Liver (tissue), 8 donors: ENCODE measurements at regions not wholly inside any gene's neighbourhood (a gene's known extent, or its start where the extent isn't known, plus 50 kb on each side); places are given as distances from the start of the nearest gene placed in this dataset.

ENCODE experiments used
- DNase-seq: peaks from one replicate; pipeline ENCODE4 v3.0.0-alpha.2; 2017; ENCODE audit warnings: low spot score
- H3K27ac ChIP-seq, 2 donors: one replicate each; pipeline ENCODE4 v1.7.0; 2013; ENCODE audit warnings: inconsistent platforms in 2 of 2, low read length in 2 of 2, control low read depth in 1 of 2, low read depth in 1 of 2, mild to moderate bottlenecking in 1 of 2
- H3K27me3 ChIP-seq, 4 donors: one replicate each; pipeline versions ENCODE4 v1.6.1 to v1.7.0; 2013; ENCODE audit warnings: low read length in 3 of 4, inconsistent platforms in 1 of 4, mild to moderate bottlenecking in 1 of 4, moderate library complexity in 1 of 4; ENCODE audit not compliant: control insufficient read depth in 4 of 4, insufficient read depth in 4 of 4
- H3K36me3 ChIP-seq, 4 donors: one replicate each; pipeline versions ENCODE4 v1.6.1 to v1.7.0; 2013; ENCODE audit warnings: low read length in 3 of 4, mild to moderate bottlenecking in 3 of 4, low read depth in 1 of 4, moderate library complexity in 1 of 4; ENCODE audit not compliant: control insufficient read depth in 4 of 4, insufficient read depth in 3 of 4
- H3K4me1 ChIP-seq, 4 donors: one replicate each; pipeline versions ENCODE4 v1.6.1 to v1.7.0; 2013; ENCODE audit warnings: low read length in 3 of 4, mild to moderate bottlenecking in 3 of 4, moderate library complexity in 1 of 4; ENCODE audit not compliant: control insufficient read depth in 4 of 4, insufficient read depth in 4 of 4
- H3K4me3 ChIP-seq, 3 donors: one replicate each; pipeline versions ENCODE4 v1.6.1 to v1.7.0; 2013; ENCODE audit warnings: low read length in 3 of 3, control low read depth in 1 of 3, low read depth in 1 of 3, mild to moderate bottlenecking in 1 of 3
- H3K9ac ChIP-seq, 2 donors: one replicate each; pipeline ENCODE4 v1.7.0; 2013; ENCODE audit warnings: low read length in 2 of 2, mild to moderate bottlenecking in 2 of 2, moderate library complexity in 2 of 2, control low read depth in 1 of 2, low read depth in 1 of 2
- H3K9me3 ChIP-seq, 4 donors: one replicate each; pipeline versions ENCODE4 v1.6.1 to v1.7.0; 2013; ENCODE audit warnings: low read length in 3 of 4; ENCODE audit not compliant: control insufficient read depth in 4 of 4
- EGR1 ChIP-seq, 2 donors: IDR thresholded peaks; 2 replicates each; pipeline ENCODE4 v1.6.1; 2016 to 2018; ENCODE audit warnings: antibody characterized with exemption in 2 of 2, low read depth in 2 of 2
- FOXA1 ChIP-seq: IDR thresholded peaks from 2 replicates; pipeline ENCODE4 v1.6.1; 2016; ENCODE audit warnings: antibody characterized with exemption
- FOXA2 ChIP-seq: IDR thresholded peaks from 2 replicates; pipeline ENCODE4 v1.6.1; 2016; ENCODE audit warnings: antibody characterized with exemption
- GABPA ChIP-seq, 2 donors: IDR thresholded peaks in 1 of 2; conservative IDR thresholded peaks in 1 of 2; 2 replicates each; pipeline ENCODE4 v1.6.1; 2016; ENCODE audit warnings: antibody characterized with exemption in 2 of 2, mild to moderate bottlenecking in 1 of 2, moderate library complexity in 1 of 2
- HNF4A ChIP-seq, 2 donors: conservative IDR thresholded peaks; 2 replicates each; pipeline ENCODE4 v1.6.1; 2016; ENCODE audit warnings: antibody characterized with exemption in 2 of 2, mild to moderate bottlenecking in 2 of 2
- HNF4G ChIP-seq: IDR thresholded peaks from 2 replicates; pipeline ENCODE4 v1.6.1; 2016; ENCODE audit warnings: antibody characterized with exemption
- JUND ChIP-seq, 2 donors: IDR thresholded peaks; 2 replicates each; pipeline ENCODE4 v1.6.1; 2016; ENCODE audit warnings: antibody characterized with exemption in 2 of 2
- NR2F2 ChIP-seq: IDR thresholded peaks from 2 replicates; pipeline ENCODE4 v1.6.1; 2016; ENCODE audit warnings: antibody characterized with exemption
- RAD21 ChIP-seq, 2 donors: IDR thresholded peaks; 2 replicates each; pipeline ENCODE4 v1.6.1; 2016; ENCODE audit warnings: antibody characterized with exemption in 2 of 2, mild to moderate bottlenecking in 2 of 2
- RXRA ChIP-seq, 2 donors: IDR thresholded peaks; 2 replicates each; pipeline ENCODE4 v1.6.1; 2017 to 2018; ENCODE audit warnings: antibody characterized with exemption in 2 of 2, mild to moderate bottlenecking in 1 of 2
- SP1 ChIP-seq: IDR thresholded peaks from 2 replicates; pipeline ENCODE4 v1.6.1; 2018; ENCODE audit warnings: antibody characterized with exemption, mild to moderate bottlenecking
- TAF1 ChIP-seq: conservative IDR thresholded peaks from 2 replicates; pipeline ENCODE4 v1.6.1; 2016; ENCODE audit warnings: antibody characterized with exemption, mild to moderate bottlenecking
- YY1 ChIP-seq: IDR thresholded peaks from 2 replicates; pipeline ENCODE4 v1.6.1; 2016; ENCODE audit warnings: antibody characterized with exemption, mild to moderate bottlenecking
- WGBS: extraction: QIAGEN DNeasy Blood & Tissue Kit; methylation state at CpG from one replicate; pipeline ENCODE4 v1.1.7; 2013; 5-methylcytosine and 5-hydroxymethylcytosine counted together
- TF ChIP-seq, protein P1 (sequence below): IDR thresholded peaks from 2 replicates; pipeline ENCODE4 v1.6.1; 2016; ENCODE audit warnings: antibody characterized with exemption
- TF ChIP-seq, protein P2 (sequence below): IDR thresholded peaks from 2 replicates; pipeline ENCODE4 v1.6.1; 2016; ENCODE audit warnings: antibody characterized with exemption
- TF ChIP-seq, protein P3 (sequence below): IDR thresholded peaks from 2 replicates; pipeline ENCODE4 v1.6.1; 2016; ENCODE audit warnings: antibody characterized with exemption, mild to moderate bottlenecking
- TF ChIP-seq, protein P4 (sequence below): fragments of 150-350 bp; IDR thresholded peaks from 2 replicates; pipeline ENCODE4 v1.5.1; 2017; ENCODE audit warnings: improper control_type of control experiment, low read depth, low read length; ENCODE audit not compliant: missing input control
- TF ChIP-seq, protein P5 (sequence below): IDR thresholded peaks from 2 replicates; pipeline ENCODE4 v1.6.1; 2016; ENCODE audit warnings: antibody characterized with exemption
- donor health status: healthy.
- donor health status: healthy.
- donor health status: healthy.
- donor health status: healthy.
- donor health status: healthy.

DNA sequence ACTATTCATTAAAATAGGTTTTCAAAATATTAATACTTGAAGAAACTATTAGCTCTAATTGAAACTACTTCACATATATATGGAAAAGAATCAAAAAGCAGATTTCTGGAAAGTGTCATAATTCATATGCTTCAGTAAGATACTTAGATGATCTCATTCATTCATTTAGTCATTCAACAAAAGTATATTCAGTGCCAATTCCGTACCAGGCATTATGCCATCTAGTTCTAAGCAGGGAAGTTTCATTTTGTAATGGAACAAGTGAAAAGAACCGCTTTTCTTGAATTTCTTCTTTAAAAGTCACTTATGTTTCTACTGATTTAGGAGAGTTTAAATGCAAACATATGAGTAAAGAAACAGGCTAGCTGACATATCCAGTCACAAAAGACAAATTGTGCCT, 118.3 kb upstream of the FAM20A start:
- Histone ChIP-seq H3K27me3 (no peaks in the 10 kb centered on the region), H3K4me3 (no peak overlapping the region), H3K9ac (no peak overlapping the region), H3K9me3 (no peaks in the 10 kb centered on the region), H3K36me3 (no peaks in the 10 kb centered on the region), H3K27ac (no peak overlapping the region), H3K4me1 (no peaks in the 10 kb centered on the region)
- 88% methylated on average over 2 of the region's 2 CpGs for WGBS
- TF ChIP-seq JUND (IDR thresholded peaks at IDR 0.05) (no peak), GABPA (IDR thresholded peaks at IDR 0.05 in 1 of 2, conservative IDR thresholded peaks at IDR 0.05 in 1 of 2) (no peak), RXRA (IDR thresholded peaks at IDR 0.05) (no peak), SP1 (no peak), YY1 (no peak), HNF4A (conservative IDR thresholded peaks at IDR 0.05) (no peak), FOXA2 (no peak), TAF1 (no peak), FOXA1 (no peak), EGR1 (IDR thresholded peaks at IDR 0.05; ENCODE audit: low read depth in 2 of 2) (no peak), HNF4G (no peak), NR2F2 (no peak), RAD21 (IDR thresholded peaks at IDR 0.05) (no peak)
- TF ChIP-seq, protein P1, sequence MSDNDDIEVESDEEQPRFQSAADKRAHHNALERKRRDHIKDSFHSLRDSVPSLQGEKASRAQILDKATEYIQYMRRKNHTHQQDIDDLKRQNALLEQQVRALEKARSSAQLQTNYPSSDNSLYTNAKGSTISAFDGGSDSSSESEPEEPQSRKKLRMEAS = no peak
- TF ChIP-seq, protein P2, sequence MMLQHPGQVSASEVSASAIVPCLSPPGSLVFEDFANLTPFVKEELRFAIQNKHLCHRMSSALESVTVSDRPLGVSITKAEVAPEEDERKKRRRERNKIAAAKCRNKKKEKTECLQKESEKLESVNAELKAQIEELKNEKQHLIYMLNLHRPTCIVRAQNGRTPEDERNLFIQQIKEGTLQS = no peak
- TF ChIP-seq, protein P3, sequence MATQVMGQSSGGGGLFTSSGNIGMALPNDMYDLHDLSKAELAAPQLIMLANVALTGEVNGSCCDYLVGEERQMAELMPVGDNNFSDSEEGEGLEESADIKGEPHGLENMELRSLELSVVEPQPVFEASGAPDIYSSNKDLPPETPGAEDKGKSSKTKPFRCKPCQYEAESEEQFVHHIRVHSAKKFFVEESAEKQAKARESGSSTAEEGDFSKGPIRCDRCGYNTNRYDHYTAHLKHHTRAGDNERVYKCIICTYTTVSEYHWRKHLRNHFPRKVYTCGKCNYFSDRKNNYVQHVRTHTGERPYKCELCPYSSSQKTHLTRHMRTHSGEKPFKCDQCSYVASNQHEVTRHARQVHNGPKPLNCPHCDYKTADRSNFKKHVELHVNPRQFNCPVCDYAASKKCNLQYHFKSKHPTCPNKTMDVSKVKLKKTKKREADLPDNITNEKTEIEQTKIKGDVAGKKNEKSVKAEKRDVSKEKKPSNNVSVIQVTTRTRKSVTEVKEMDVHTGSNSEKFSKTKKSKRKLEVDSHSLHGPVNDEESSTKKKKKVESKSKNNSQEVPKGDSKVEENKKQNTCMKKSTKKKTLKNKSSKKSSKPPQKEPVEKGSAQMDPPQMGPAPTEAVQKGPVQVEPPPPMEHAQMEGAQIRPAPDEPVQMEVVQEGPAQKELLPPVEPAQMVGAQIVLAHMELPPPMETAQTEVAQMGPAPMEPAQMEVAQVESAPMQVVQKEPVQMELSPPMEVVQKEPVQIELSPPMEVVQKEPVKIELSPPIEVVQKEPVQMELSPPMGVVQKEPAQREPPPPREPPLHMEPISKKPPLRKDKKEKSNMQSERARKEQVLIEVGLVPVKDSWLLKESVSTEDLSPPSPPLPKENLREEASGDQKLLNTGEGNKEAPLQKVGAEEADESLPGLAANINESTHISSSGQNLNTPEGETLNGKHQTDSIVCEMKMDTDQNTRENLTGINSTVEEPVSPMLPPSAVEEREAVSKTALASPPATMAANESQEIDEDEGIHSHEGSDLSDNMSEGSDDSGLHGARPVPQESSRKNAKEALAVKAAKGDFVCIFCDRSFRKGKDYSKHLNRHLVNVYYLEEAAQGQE = no peak
- TF ChIP-seq, protein P4, sequence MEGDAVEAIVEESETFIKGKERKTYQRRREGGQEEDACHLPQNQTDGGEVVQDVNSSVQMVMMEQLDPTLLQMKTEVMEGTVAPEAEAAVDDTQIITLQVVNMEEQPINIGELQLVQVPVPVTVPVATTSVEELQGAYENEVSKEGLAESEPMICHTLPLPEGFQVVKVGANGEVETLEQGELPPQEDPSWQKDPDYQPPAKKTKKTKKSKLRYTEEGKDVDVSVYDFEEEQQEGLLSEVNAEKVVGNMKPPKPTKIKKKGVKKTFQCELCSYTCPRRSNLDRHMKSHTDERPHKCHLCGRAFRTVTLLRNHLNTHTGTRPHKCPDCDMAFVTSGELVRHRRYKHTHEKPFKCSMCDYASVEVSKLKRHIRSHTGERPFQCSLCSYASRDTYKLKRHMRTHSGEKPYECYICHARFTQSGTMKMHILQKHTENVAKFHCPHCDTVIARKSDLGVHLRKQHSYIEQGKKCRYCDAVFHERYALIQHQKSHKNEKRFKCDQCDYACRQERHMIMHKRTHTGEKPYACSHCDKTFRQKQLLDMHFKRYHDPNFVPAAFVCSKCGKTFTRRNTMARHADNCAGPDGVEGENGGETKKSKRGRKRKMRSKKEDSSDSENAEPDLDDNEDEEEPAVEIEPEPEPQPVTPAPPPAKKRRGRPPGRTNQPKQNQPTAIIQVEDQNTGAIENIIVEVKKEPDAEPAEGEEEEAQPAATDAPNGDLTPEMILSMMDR = no peak
- TF ChIP-seq, protein P5, sequence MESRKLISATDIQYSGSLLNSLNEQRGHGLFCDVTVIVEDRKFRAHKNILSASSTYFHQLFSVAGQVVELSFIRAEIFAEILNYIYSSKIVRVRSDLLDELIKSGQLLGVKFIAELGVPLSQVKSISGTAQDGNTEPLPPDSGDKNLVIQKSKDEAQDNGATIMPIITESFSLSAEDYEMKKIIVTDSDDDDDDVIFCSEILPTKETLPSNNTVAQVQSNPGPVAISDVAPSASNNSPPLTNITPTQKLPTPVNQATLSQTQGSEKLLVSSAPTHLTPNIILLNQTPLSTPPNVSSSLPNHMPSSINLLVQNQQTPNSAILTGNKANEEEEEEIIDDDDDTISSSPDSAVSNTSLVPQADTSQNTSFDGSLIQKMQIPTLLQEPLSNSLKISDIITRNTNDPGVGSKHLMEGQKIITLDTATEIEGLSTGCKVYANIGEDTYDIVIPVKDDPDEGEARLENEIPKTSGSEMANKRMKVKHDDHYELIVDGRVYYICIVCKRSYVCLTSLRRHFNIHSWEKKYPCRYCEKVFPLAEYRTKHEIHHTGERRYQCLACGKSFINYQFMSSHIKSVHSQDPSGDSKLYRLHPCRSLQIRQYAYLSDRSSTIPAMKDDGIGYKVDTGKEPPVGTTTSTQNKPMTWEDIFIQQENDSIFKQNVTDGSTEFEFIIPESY = no peak
- DNase-seq = no peak

DNA sequence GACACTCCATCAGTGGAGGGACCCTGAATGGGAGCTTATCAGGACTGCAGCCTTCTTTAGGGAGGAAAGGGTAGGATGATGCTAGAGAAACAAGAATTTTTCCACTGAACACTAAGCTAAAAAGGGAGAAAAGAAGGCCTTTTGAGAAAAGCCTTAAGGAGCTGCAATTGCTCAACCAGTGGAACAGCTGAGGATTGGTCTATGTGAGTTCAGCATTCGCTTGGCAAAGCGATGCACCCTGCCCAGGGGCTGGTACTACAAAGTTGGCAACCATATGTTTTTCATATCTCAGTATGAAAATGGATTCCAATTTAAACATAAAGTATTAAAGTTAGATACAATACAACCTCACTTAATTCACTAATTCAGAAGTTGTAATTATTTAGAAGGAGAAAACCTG, 117.8 kb upstream of the FAM20A start:
- Histone ChIP-seq H3K4me1 (no peaks in the 10 kb centered on the region), H3K27me3 (no peaks in the 10 kb centered on the region), H3K4me3 (no peak overlapping the region), H3K36me3 (no peaks in the 10 kb centered on the region), H3K9ac (no peak overlapping the region), H3K9me3 (no peaks in the 10 kb centered on the region), H3K27ac (no peak overlapping the region)
- DNase-seq = no peak
- TF ChIP-seq FOXA2 (no peak), YY1 (no peak), SP1 (no peak), TAF1 (no peak)
- TF ChIP-seq, protein P2 = no peak
- TF ChIP-seq, protein P5 = no peak
- 97% methylated on average over 2 of the region's 2 CpGs for WGBS
